RPMI8226 (cell line): ENCODE measurements at regions not wholly inside any gene's neighbourhood (a gene's known extent, or its start where the extent isn't known, plus 50 kb on each side); places are given as distances from the start of the nearest gene placed in this dataset.
"Not testable (repeated sequence)": the region's sequence is repeated elsewhere in the genome, so short reads cannot be mapped to it uniquely, and the experiment has no call there.

Source experiments
- DNase-seq: peaks from one replicate; pipeline ENCODE4 v3.0.0-alpha.2; 2015

- DNase-seq, result not testable (repeated sequence)
Observed at GRCh38 chr7:153969016-153969415, 83.2 kb upstream of the DPP6 start.

DNA sequence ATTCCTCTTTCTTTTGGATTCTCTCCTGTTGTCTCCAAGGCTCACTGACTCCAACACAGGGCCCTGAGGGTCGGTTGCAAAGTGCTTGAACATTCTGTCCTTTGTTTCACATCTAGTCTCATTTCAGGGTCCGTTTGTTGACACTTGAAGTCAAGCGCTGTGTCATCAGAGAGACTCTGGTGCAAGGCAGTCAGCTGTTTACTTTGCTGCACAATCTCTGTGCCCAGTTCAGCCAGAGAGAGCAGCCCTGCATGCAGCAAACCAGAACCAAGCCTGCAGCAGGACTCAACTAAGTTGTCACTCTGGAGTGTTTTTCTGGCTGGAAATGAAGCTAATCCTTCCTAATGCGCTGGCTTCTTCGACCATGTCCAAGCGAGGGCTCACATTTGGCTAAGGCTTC is 77.6 kb upstream of the DPP6 start:
- DNase-seq, result not testable (repeated sequence)

DNA sequence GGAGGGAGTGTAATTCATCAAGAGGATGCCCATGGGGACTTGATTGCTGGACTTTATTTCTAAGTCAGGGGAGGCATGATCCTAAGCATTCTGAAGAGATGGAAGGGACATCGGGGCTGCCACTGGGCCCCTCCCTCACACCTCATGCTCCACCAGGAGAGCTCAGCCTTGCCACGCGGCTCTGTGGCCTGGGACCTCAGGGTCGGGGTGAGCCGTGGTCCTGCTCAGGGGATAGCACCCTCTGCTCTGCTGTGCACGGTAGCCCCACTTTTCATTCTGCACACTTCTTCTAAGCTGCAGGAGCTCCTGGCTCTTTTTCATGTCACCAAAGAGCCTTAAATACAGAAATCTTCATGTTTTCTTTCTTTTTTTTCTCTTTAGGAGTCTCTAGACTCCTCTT is 75.5 kb upstream of the DPP6 start:
- not testable (repeated sequence) for DNase-seq

GRCh38 chr7:153983186-153983585 is 69.0 kb upstream of the DPP6 start:
- not testable (repeated sequence) for DNase-seq

DNA sequence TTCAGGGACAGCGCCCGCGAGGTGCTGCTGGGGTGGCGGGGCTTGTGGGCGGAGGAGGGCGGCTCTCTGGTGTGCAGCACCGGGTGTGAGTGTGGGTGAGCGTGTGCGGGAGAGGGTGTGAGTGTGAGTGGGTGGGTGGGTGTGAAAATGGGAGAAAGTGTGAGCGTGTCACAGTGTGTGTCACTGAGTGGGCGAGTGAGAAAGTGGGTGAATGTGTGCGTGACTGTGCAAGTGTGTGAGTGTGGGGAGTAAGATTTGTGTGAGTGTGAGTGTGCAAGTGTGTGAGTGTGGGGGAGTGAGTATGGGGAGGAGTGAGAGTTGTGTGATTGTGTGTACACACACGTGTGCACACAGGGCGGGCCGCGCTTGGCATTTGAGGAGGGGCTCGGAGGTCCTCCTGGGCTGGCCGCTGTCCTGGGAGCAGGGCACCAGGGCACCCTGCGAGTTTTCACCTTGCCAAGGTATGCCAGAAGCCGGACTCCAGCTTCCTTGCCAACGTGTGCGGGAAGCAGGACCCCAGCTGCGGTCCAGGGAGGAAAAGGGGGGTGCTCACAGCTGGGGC is 63.1 kb upstream of the DPP6 start:
- DNase-seq, result not testable (repeated sequence)

DNA sequence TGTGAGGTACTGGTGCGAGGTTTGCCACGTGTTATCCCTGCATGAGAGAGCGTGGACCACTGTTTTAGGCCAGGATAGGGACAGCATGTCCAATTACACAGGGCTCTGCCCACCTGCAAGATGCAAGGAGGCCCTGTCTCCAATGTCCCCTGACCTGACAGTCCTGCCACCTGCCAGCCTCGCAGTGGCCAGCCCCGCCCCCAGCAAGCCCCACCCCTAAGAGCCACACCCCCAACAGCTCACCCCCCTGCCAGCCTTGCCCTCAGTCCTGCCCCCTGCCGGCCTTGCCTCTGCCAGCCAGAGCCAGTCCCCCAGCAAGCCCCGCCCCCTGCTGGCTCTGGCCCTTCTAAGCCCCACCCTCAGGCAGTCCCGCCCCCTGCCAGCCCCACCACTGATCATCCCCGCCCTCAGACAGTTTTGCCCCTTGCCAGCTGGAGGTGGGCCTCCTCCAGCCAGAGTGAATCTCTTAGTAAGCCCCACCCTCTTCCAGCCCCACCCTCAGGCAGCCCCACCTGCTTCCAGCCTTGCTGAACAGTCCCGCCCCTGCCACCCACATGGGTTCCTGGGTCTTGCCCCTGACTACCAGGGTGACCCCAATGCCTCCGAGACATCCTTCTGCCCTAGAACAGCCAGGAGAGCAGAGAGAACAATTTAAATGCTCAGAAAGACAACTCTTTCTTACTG is 62.3 kb upstream of the DPP6 start:
- peak; percentile 40 for DNase-seq

DNA sequence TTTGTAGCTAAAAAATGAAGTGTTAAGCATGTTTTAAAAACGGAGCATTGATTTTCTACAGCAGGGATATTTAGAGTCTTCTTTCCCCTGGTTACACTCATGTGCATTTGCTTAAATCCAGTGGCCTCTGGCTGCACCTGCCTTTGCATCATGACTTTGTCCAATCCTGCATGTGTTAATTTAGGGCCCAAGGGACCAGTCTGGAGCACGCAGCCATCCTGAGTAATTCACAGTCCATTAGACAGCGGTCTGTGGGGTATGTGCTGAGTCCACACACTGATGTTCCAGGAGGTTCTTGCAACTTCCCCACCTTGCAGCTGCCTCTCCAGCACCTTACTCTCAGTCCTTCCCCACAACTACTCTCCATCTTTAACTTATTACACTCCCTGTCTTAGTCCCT is 60.7 kb upstream of the DPP6 start:
- peak; percentile 35 for DNase-seq

DNA sequence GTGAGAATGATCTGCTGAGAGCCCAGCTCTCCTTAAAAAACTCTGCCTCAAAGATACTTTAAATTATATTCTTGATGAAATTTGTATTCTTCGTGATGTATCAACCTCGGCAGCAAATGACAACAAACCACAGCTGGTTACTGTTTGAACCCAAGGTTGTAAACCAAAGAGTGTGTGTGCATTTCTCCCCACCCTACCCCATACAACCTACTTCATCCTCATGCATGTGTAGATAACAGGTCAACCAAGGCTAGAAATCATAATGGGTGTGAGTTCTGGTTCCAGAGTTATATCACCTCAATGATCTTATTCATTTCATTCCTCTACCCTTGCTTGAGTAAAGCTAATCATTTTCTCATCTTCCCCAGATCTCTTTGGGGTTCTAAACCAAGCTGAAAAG is 58.8 kb upstream of the DPP6 start:
- not testable (repeated sequence) for DNase-seq

DNA sequence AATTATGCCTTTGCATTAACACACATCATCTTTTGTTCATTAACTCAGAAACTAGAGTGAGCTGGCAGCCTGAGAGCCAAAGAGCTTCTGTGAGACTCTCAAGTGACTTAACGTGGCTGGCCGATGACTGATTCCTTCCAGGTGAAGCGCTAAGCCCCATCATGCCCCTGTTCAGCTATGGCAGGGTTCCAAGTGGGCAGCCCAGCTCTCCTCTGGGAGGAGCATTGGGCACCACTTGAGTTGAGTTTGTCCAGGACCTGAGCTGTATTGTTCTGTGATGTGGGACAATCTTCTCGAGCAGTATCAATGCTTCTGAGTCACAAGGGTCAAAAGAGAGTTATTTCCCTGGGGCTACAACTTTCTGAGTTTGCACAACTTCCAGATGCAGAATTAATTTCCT is 53.3 kb upstream of the DPP6 start:
- DNase-seq, result peak; percentile 33
